Heart left ventricle (tissue), 16 donors: ENCODE measurements at regions not wholly inside any gene's neighbourhood (a gene's known extent, or its start where the extent isn't known, plus 50 kb on each side); places are given as distances from the start of the nearest gene placed in this dataset.

Experiments used
- ATAC-seq, 4 donors: fragments of 200-7000 bp; cut with Tn5 transposase; one replicate each; pipeline ENCODE4 v1.9.1; 2020 to 2022; ENCODE audit warnings: moderate library complexity in 4 of 4, mild to moderate bottlenecking in 3 of 4, moderate number of reproducible peaks in 1 of 4
- DNase-seq, 5 donors: peaks; one replicate each; pipeline ENCODE4 v3.0.0-alpha.2; 2020
- H3K27ac ChIP-seq, 12 donors: fragments of 200-600 bp; sonication (generic) in 4 of 12; one replicate each; pipeline versions ENCODE4 v1.5.0 to v1.8.0; 2016 to 2022; ENCODE audit warnings: mild to moderate bottlenecking in 2 of 12
- H3K27me3 ChIP-seq, 9 donors: fragments of 200-600 bp; sonication (generic) in 2 of 9; one replicate each; pipeline versions ENCODE4 v1.5.1 to v1.8.0; 2016 to 2022; ENCODE audit warnings: mild to moderate bottlenecking in 3 of 9
- H3K36me3 ChIP-seq, 9 donors: fragments of 200-600 bp; sonication (generic) in 2 of 9; one replicate each; pipeline versions ENCODE4 v1.5.0 to v1.8.0; 2018 to 2022; ENCODE audit warnings: mild to moderate bottlenecking in 2 of 9
- H3K4me1 ChIP-seq, 12 donors: fragments of 200-600 bp; sonication (generic) in 4 of 12; one replicate each; pipeline versions ENCODE4 v1.5.0 to v1.8.0; 2016 to 2022; ENCODE audit warnings: mild to moderate bottlenecking in 3 of 12
- H3K4me3 ChIP-seq, 12 donors: fragments of 200-600 bp; sonication (generic) in 4 of 12; one replicate each; pipeline versions ENCODE4 v1.5.0 to v1.8.0; 2017 to 2022; ENCODE audit warnings: mild to moderate bottlenecking in 9 of 12, moderate library complexity in 4 of 12
- H3K9me3 ChIP-seq, 12 donors: fragments of 200-600 bp; sonication (generic) in 4 of 12; one replicate each; pipeline versions ENCODE4 v1.5.0 to v1.8.0; 2016 to 2022; ENCODE audit warnings: mild to moderate bottlenecking in 1 of 12
- POLR2A ChIP-seq, 2 donors: fragments of 450-650 bp; IDR thresholded peaks; one replicate each; pipeline ENCODE4 v1.6.1; 2017; ENCODE audit warnings: antibody characterized with exemption in 2 of 2, mild to moderate bottlenecking in 2 of 2, moderate library complexity in 2 of 2
- WGBS, 4 donors: extraction: QIAGEN DNeasy Blood & Tissue Kit in 2 of 4; methylation state at CpG; one replicate each; pipeline versions ENCODE4 v1.1.5 to v1.1.7; 2013 to 2018; 5-methylcytosine and 5-hydroxymethylcytosine counted together
- intact Hi-C, 10 donors: fragments of 100-400 bp; cut with DNase I; formaldehyde crosslinking; loops; one replicate each; pipeline versions ENCODE4 v1.11.1 to v1.14.2; 2022
- TF ChIP-seq, protein P1 (sequence below), 12 donors: fragments of 200-600 bp; sonication (generic) in 4 of 12; IDR thresholded peaks; one replicate each; pipeline versions ENCODE4 v1.5.0 to v1.8.0; 2018 to 2022; ENCODE audit warnings: antibody characterized with exemption in 12 of 12, mild to moderate bottlenecking in 5 of 12
- donor health status: ischemic (EF 13 %, LVEDD 7.1; RV severe dilation, severe dysfunction).
- donor health status: healthy with polysubstance abuse.
- donor health status: DM: no; HTN: yes; CAD: no.
- donor health status: DM: no; HTN: no; CAD: no.
- donor health status: ischemic (EF 25% LVEDD 6.9; RV normal size, moderate dysfunction).
- donor health status: ischemic (EF 25% LVEDD 5.7; RV mildly dilated, moderate dysfunction).
- donor health status: healthy.
- donor health status: DM: yes; HTN: yes; CAD: no.
- donor health status: ischemic (EF 35%, LVEDD 5.7; RV mildly dilated, moderate dysfunction).
- donor health status: nonischemic (EF 11% LVEDD 7.7; RV severe dilation, severe dysfunction).
- donor health status: DM: yes; HTN: yes; CAD: no.
- donor health status: PGD.
- donor health status: ischemic (EF 29% LVEDD 5.4; RV normal size, mild dysfunction).
- donor health status: nonischemic (EF 23%, LVEDD 6.1; RV moderate dilation, normal function).

DNA sequence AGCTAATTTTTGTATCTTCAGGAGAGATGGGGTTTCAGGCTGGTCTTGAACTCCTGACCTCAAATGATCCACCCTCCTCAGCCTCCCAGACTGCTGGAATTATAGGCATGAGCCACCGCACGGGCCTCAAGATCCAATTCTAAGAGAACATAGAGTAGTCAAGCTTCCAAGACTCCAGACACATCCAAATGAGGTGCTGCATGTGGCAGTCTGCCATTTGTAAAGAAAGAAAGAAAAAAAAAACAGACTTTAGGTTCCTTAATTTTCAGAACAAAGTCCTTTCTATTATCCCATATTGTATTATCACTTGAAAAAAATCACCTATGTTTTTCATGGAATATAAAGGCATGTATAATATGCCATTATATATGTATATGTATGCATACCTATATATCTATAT, 2104.5 kb downstream of the MAT2B start:
- no peak overlapping the region for H3K4me3 ChIP-seq
- H3K27ac ChIP-seq, result no peak overlapping the region
- ATAC-seq (no peak), DNase-seq (no peak)
- H3K4me1 ChIP-seq, result no peaks in the 10 kb centered on the region
- intact Hi-C loops, result no loop called here
- TF ChIP-seq POLR2A (IDR thresholded peaks at IDR 0.05), result no peak
- TF ChIP-seq, protein P1, sequence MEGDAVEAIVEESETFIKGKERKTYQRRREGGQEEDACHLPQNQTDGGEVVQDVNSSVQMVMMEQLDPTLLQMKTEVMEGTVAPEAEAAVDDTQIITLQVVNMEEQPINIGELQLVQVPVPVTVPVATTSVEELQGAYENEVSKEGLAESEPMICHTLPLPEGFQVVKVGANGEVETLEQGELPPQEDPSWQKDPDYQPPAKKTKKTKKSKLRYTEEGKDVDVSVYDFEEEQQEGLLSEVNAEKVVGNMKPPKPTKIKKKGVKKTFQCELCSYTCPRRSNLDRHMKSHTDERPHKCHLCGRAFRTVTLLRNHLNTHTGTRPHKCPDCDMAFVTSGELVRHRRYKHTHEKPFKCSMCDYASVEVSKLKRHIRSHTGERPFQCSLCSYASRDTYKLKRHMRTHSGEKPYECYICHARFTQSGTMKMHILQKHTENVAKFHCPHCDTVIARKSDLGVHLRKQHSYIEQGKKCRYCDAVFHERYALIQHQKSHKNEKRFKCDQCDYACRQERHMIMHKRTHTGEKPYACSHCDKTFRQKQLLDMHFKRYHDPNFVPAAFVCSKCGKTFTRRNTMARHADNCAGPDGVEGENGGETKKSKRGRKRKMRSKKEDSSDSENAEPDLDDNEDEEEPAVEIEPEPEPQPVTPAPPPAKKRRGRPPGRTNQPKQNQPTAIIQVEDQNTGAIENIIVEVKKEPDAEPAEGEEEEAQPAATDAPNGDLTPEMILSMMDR (IDR thresholded peaks at IDR 0.05), result no peak
- H3K36me3 ChIP-seq, result no peaks in the 10 kb centered on the region
- no peaks in the 10 kb centered on the region for H3K9me3 ChIP-seq
- 61 to 83% (median 75%) methylated on average over 2 of the region's 2 CpGs for WGBS, 4 donors
- no peaks in the 10 kb centered on the region for H3K27me3 ChIP-seq

- Histone ChIP-seq H3K36me3 (no peaks in the 10 kb centered on the region), H3K4me3 (no peak overlapping the region), H3K4me1 (no peaks in the 10 kb centered on the region), H3K27me3 (no peaks in the 10 kb centered on the region), H3K9me3 (no peaks in the 10 kb centered on the region), H3K27ac (no peak overlapping the region)
- DNase-seq (no peak), ATAC-seq (no peak)
- intact Hi-C loops, result no loop called here
- 46 to 58% (median 49%) methylated on average over 2 of the region's 2 CpGs for WGBS, 4 donors
- no peak for TF ChIP-seq POLR2A (IDR thresholded peaks at IDR 0.05)
- TF ChIP-seq, protein P1 (IDR thresholded peaks at IDR 0.05), result no peak
Measured at GRCh38 chr5:165616490-165617405, 2111.3 kb downstream of the MAT2B start.

GRCh38 chr5:165617491-165617890, 2112.1 kb downstream of the MAT2B start:
- 41 to 72% (median 67%) methylated on average over 2 of the region's 2 CpGs for WGBS, 4 donors
- Histone ChIP-seq H3K27me3 (no peaks in the 10 kb centered on the region), H3K4me1 (no peaks in the 10 kb centered on the region), H3K27ac (no peak overlapping the region), H3K4me3 (no peak overlapping the region), H3K36me3 (no peaks in the 10 kb centered on the region), H3K9me3 (no peaks in the 10 kb centered on the region)
- TF ChIP-seq, protein P1 (IDR thresholded peaks at IDR 0.05), result no peak
- no peak for TF ChIP-seq POLR2A (IDR thresholded peaks at IDR 0.05)
- DNase-seq (no peak), ATAC-seq (no peak)
- intact Hi-C loops, result no loop called here

- no peak overlapping the region for H3K27ac ChIP-seq
- no peaks in the 10 kb centered on the region for H3K9me3 ChIP-seq
- no peak for TF ChIP-seq POLR2A (IDR thresholded peaks at IDR 0.05)
- TF ChIP-seq, protein P1 (IDR thresholded peaks at IDR 0.05), result no peak
- H3K36me3 ChIP-seq, result no peaks in the 10 kb centered on the region
- intact Hi-C loops, result loop anchor here in 1 of 10 donors (10.0 kb wide), 1 partner anchor 1594 kb away; no protein-coding TSS in a partner anchor
- DNase-seq (no peak), ATAC-seq (no peak)
- no peaks in the 10 kb centered on the region for H3K4me1 ChIP-seq
- H3K27me3 ChIP-seq, result no peaks in the 10 kb centered on the region
- WGBS, 4 donors, result 46 to 88% (median 78%) methylated on average over 1 of the region's 1 CpG
- H3K4me3 ChIP-seq, result no peak overlapping the region
Measured at GRCh38 chr5:165620394-165620793, 2115.0 kb downstream of the MAT2B start.
